ENCODE measurements at regions not wholly inside any gene's neighbourhood (a gene's known extent, or its start where the extent isn't known, plus 50 kb on each side); places are given as distances from the start of the nearest gene placed in this dataset.

GRCh38 chr4:77445823-77446222 is 159.8 kb upstream of the CXCL13 start:
- no peak for DNase-seq
- Histone ChIP-seq H3K27ac (no peak overlapping the region), H3K27me3 (no peaks in the 10 kb centered on the region), H3K4me3 (no peak overlapping the region), H3K36me3 (no peaks in the 10 kb centered on the region), H3K9me3 (no peaks in the 10 kb centered on the region), H3K4me1 (no peaks in the 10 kb centered on the region)
- in situ Hi-C loops (cut with MboI; ENCODE audit: low pct_ligation_motif_present in 1 of 4, low pct_unique_long_range_greater_than_20kb in 1 of 4, low sequenced_read_pairs in 3 of 4) (no loop called here), intact Hi-C loops (cut with DNase I; ENCODE audit: low total_unique reads) (no loop called here)
- no peak for TF ChIP-seq POLR2AphosphoS5 (IDR thresholded peaks at IDR 0.05)

DNA sequence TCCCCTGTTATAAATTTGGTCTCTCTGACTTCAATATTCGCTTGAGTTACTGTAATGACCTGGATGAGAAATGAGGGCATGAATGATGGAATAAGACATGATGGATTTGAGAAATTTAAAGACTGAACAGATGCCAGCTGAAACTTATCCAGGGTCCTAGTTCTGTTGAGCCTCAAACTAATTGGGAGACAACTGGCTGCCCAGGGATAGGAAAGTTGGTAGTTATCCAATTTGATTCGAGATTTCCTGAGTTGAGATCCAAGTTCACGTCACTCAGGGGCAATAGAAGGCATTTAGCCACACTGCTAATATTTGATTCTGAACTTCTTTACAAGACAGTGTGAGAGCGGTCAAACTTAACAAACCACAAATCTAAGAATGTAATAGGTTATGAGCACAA is 159.0 kb upstream of the CXCL13 start:
- Histone ChIP-seq H3K36me3 (no peaks in the 10 kb centered on the region), H3K4me1 (no peaks in the 10 kb centered on the region), H3K27ac (no peak overlapping the region), H3K9me3 (no peaks in the 10 kb centered on the region), H3K27me3 (no peaks in the 10 kb centered on the region), H3K4me3 (no peak overlapping the region)
- in situ Hi-C loops (cut with MboI; ENCODE audit: low pct_ligation_motif_present in 1 of 4, low pct_unique_long_range_greater_than_20kb in 1 of 4, low sequenced_read_pairs in 3 of 4) (no loop called here), intact Hi-C loops (cut with DNase I; ENCODE audit: low total_unique reads) (no loop called here)
- 28 to 71% methylated on average over 4 of the region's 4 CpGs for WGBS, 2 donors (ENCODE audit: low coverage in 1 of 2)
- TF ChIP-seq POLR2A (IDR thresholded peaks at IDR 0.05), result no peak
- no peak for TF ChIP-seq EP300 (IDR thresholded peaks at IDR 0.05; ENCODE audit: low read depth)
- no peak for TF ChIP-seq CTCF (IDR thresholded peaks at IDR 0.05)
- peak in 1 of 3 donors; percentile 22 for TF ChIP-seq POLR2AphosphoS5 (IDR thresholded peaks at IDR 0.05)
- DNase-seq, result no peak

DNA sequence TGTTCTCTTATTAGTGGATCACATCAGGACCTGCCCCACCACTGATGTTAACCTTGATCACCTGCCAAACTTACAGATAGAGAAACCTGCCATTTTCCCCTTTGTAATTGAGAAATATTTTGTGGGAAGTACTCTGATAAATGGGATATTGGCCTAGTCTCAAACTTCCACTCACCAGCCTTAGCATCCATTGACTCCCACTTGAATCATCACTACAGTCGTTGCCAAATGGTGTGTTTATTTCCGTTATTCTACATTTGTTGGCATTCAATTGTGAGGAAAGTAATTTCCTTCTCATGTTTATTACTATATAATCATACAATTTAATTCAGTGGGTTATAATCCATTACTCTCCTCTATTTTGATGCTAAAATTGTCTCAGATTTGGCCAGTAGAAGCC is 156.4 kb upstream of the CXCL13 start:
- WGBS, 2 donors (ENCODE audit: low coverage in 1 of 2), result 51 to 84% methylated on average over 2 of the region's 2 CpGs
- Histone ChIP-seq H3K4me1 (no peaks in the 10 kb centered on the region), H3K9me3 (no peaks in the 10 kb centered on the region), H3K27ac (no peak overlapping the region), H3K36me3 (no peaks in the 10 kb centered on the region), H3K27me3 (no peaks in the 10 kb centered on the region), H3K4me3 (no peak overlapping the region)
- in situ Hi-C loops (cut with MboI; ENCODE audit: low pct_ligation_motif_present in 1 of 4, low pct_unique_long_range_greater_than_20kb in 1 of 4, low sequenced_read_pairs in 3 of 4) (no loop called here), intact Hi-C loops (cut with DNase I; ENCODE audit: low total_unique reads) (no loop called here)
- TF ChIP-seq POLR2AphosphoS5 (IDR thresholded peaks at IDR 0.05) (no peak), CTCF (IDR thresholded peaks at IDR 0.05) (no peak), EP300 (IDR thresholded peaks at IDR 0.05; ENCODE audit: low read depth) (no peak), POLR2A (IDR thresholded peaks at IDR 0.05) (no peak)
- DNase-seq, result no peak

DNA sequence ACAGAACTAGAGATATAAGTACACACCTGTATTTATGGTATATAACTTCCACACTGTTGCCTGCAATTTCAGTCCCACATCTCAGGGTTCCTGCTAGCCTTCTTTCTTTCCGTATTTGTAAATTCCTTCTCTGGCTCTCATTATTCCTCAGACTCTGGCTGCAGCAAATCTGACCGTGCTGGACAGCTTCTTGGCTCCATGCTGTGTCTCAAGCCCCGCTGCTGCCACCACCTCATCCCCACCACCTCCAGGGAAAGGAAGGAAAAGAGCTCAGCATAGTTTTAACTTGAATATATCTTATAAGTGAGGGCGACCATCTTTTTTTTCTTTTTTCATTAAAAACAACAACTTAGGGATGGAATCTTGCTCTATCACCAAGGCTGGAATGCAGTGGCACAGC is 155.6 kb upstream of the CXCL13 start:
- WGBS, 2 donors (ENCODE audit: low coverage in 1 of 2), result 62 to 76% methylated on average over 4 of the region's 4 CpGs
- no peaks in the 10 kb centered on the region for H3K27me3 ChIP-seq
- H3K9me3 ChIP-seq, result no peaks in the 10 kb centered on the region
- no peaks in the 10 kb centered on the region for H3K36me3 ChIP-seq
- intact Hi-C loops (cut with DNase I; ENCODE audit: low total_unique reads) (no loop called here), in situ Hi-C loops (cut with MboI; ENCODE audit: low pct_ligation_motif_present in 1 of 4, low pct_unique_long_range_greater_than_20kb in 1 of 4, low sequenced_read_pairs in 3 of 4) (loop anchor here in 1 of 4 donors (25.0 kb wide), 1 partner anchor 137 kb away; no protein-coding TSS in a partner anchor)
- DNase-seq, result no peak
- H3K4me3 ChIP-seq, result no peak overlapping the region
- no peak overlapping the region for H3K27ac ChIP-seq
- no peaks in the 10 kb centered on the region for H3K4me1 ChIP-seq
- no peak for TF ChIP-seq EP300 (IDR thresholded peaks at IDR 0.05; ENCODE audit: low read depth)
- TF ChIP-seq POLR2AphosphoS5 (IDR thresholded peaks at IDR 0.05), result no peak
- TF ChIP-seq POLR2A (IDR thresholded peaks at IDR 0.05), result no peak
- no peak for TF ChIP-seq CTCF (IDR thresholded peaks at IDR 0.05)

GRCh38 chr4:77451530-77451929 is 154.1 kb upstream of the CXCL13 start:
- Histone ChIP-seq H3K27ac (peak overlapping the region in 1 of 4 donors; percentile 25), H3K9me3 (no peaks in the 10 kb centered on the region), H3K4me1 (no peaks in the 10 kb centered on the region), H3K36me3 (no peaks in the 10 kb centered on the region), H3K27me3 (no peaks in the 10 kb centered on the region), H3K4me3 (no peak overlapping the region)
- no peak for DNase-seq
- intact Hi-C loops (cut with DNase I; ENCODE audit: low total_unique reads) (no loop called here), in situ Hi-C loops (cut with MboI; ENCODE audit: low pct_ligation_motif_present in 1 of 4, low pct_unique_long_range_greater_than_20kb in 1 of 4, low sequenced_read_pairs in 3 of 4) (loop anchor here in 1 of 4 donors (25.0 kb wide), 1 partner anchor 136 kb away; no protein-coding TSS in a partner anchor)
- no peak for TF ChIP-seq EP300 (IDR thresholded peaks at IDR 0.05; ENCODE audit: low read depth)
- no peak for TF ChIP-seq POLR2AphosphoS5 (IDR thresholded peaks at IDR 0.05)
- TF ChIP-seq POLR2A (IDR thresholded peaks at IDR 0.05), result no peak
- no peak for TF ChIP-seq CTCF (IDR thresholded peaks at IDR 0.05)
- WGBS, 2 donors (ENCODE audit: low coverage in 1 of 2), result 65% methylated on average over 1 of the region's 1 CpG; no CpG with 5 or more reads in 1 of the 2 donors
